Karpas-422 (cell line): ENCODE measurements at regions not wholly inside any gene's neighbourhood (a gene's known extent, or its start where the extent isn't known, plus 50 kb on each side); places are given as distances from the start of the nearest gene placed in this dataset.
"Not testable (repeated sequence)": the region's sequence is repeated elsewhere in the genome, so short reads cannot be mapped to it uniquely, and the experiment has no call there.

Experiments
- DNase-seq: peaks from one replicate; pipeline ENCODE4 v3.0.0-alpha.2; 2015
- H2AFZ ChIP-seq: fragments of 200-600 bp; sonication (generic); 2 replicates; pipeline ENCODE4 v1.6.1; 2014; ENCODE audit warnings: antibody characterized with exemption, low read length, mixed read lengths
- H3K27ac ChIP-seq: fragments of 200-600 bp; sonication (generic); 2 replicates; pipeline ENCODE4 v1.5.1; 2014; ENCODE audit warnings: mild to moderate bottlenecking, low read length, moderate library complexity
- H3K27me3 ChIP-seq: fragments of 200-600 bp; sonication (generic); 2 replicates; pipeline ENCODE4 v1.6.1; 2014; ENCODE audit warnings: low read length, mixed read lengths
- H3K36me3 ChIP-seq: fragments of 200-600 bp; sonication (generic); 2 replicates; pipeline ENCODE4 v1.6.1; 2014; ENCODE audit warnings: low read length, mixed read lengths; ENCODE audit not compliant: insufficient read depth
- H3K4me1 ChIP-seq: fragments of 200-600 bp; sonication (generic); 2 replicates; pipeline ENCODE4 v1.6.1; 2014; ENCODE audit warnings: mild to moderate bottlenecking, low read length, mixed read lengths
- H3K4me2 ChIP-seq: fragments of 200-600 bp; sonication (generic); 2 replicates; pipeline ENCODE4 v1.6.1; 2014; ENCODE audit warnings: low read length, low read depth, mild to moderate bottlenecking; ENCODE audit not compliant: poor library complexity, severe bottlenecking
- H3K4me3 ChIP-seq: fragments of 200-600 bp; sonication (generic); 2 replicates; pipeline ENCODE4 v1.5.1; 2014; ENCODE audit warnings: mild to moderate bottlenecking, antibody characterized with exemption, low read length, mixed read lengths
- H3K79me2 ChIP-seq: fragments of 200-600 bp; sonication (generic); 2 replicates; pipeline ENCODE4 v1.6.1; 2014; ENCODE audit warnings: mild to moderate bottlenecking, low read length, mixed read lengths
- H3K9ac ChIP-seq: fragments of 200-600 bp; sonication (generic); 2 replicates; pipeline ENCODE4 v1.6.0; 2014; ENCODE audit warnings: low read length
- H3K9me2 ChIP-seq: fragments of 200-600 bp; sonication (generic), shearing (Covaris generic); replicated peaks from 2 replicates; pipeline ENCODE4 v1.6.0; 2014; ENCODE audit warnings: mild to moderate bottlenecking, low read length, moderate library complexity; ENCODE audit not compliant: insufficient read depth
- H3K9me3 ChIP-seq: fragments of 300-700, 200-600 bp; sonication (generic); 2 replicates; pipeline ENCODE4 v1.6.1; 2014; ENCODE audit warnings: low read length, mixed read lengths
- H4K20me1 ChIP-seq: fragments of 200-600 bp; sonication (generic); 2 replicates; pipeline ENCODE4 v1.6.1; 2014; ENCODE audit warnings: mild to moderate bottlenecking, antibody characterized with exemption, low read length, low read depth; ENCODE audit not compliant: insufficient read depth

- DNase-seq: no peak
- Histone ChIP-seq H3K4me2 (no peak overlapping the region), H3K27ac (no peak overlapping the region), H4K20me1 (no peaks in the 10 kb centered on the region), H3K79me2 (no peaks in the 10 kb centered on the region), H3K36me3 (no peaks in the 10 kb centered on the region), H3K9ac (no peak overlapping the region), H2AFZ (no peak overlapping the region), H3K4me3 (no peak overlapping the region), H3K9me3 (peaks cover 4% of the 10 kb centered on the region; the same call in 1 of the 2 replicates), H3K27me3 (no peaks in the 10 kb centered on the region), H3K9me2 (no peaks in the 10 kb centered on the region), H3K4me1 (no peaks in the 10 kb centered on the region)
Measured at GRCh38 chr3:178352326-178353005, 183.8 kb upstream of the KCNMB2 start.

DNA sequence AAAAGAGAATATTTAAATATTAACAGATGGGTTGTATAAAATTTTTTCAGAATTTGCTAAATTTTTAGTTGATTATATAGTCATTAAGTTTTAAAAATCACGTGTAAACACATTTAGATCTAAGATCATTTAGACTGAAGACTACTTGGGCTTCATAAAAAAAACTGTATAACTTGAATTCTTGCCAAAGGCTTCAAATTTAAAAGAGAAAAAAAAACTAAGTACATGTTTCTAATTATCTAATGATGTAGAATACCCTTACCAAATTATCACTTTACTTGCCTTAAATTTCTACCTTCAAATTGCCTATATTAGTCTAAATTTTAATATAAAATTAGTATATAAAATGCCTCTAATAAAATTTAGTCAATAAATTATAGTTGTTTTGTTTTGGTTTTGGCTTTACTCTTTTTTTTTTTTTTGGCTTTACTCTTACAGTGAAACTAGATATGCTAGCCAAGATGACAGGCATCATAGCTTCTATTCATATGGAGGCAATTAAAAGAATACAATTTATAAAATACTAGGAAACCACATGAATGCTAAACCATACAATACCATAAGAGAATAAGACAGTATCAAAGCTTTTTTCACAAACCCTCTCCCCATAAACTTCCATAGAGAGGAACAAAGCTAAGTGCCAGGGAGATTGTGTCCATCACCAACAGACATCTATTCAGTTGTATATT, 183.1 kb upstream of the KCNMB2 start:
- no peak overlapping the region for H2AFZ ChIP-seq
- H3K79me2 ChIP-seq: no peaks in the 10 kb centered on the region
- H3K9me3 ChIP-seq: peaks cover 4% of the 10 kb centered on the region; the same call in 1 of the 2 replicates
- no peaks in the 10 kb centered on the region for H3K36me3 ChIP-seq
- no peak overlapping the region for H3K4me3 ChIP-seq
- no peak for DNase-seq
- H3K4me1 ChIP-seq: no peaks in the 10 kb centered on the region
- no peaks in the 10 kb centered on the region for H3K9me2 ChIP-seq
- no peak overlapping the region for H3K4me2 ChIP-seq
- H3K9ac ChIP-seq: no peak overlapping the region
- no peaks in the 10 kb centered on the region for H4K20me1 ChIP-seq
- H3K27ac ChIP-seq: no peak overlapping the region
- H3K27me3 ChIP-seq: no peaks in the 10 kb centered on the region

GRCh38 chr3:178359728-178360127, 176.5 kb upstream of the KCNMB2 start:
- Histone ChIP-seq H3K4me3 (no peak overlapping the region), H3K9ac (no peak overlapping the region), H3K9me2 (no peaks in the 10 kb centered on the region), H3K36me3 (no peaks in the 10 kb centered on the region), H3K27me3 (no peaks in the 10 kb centered on the region), H3K4me2 (no peak overlapping the region), H2AFZ (no peak overlapping the region), H3K9me3 (no peaks in the 10 kb centered on the region; the same call in 1 of the 2 replicates), H4K20me1 (no peaks in the 10 kb centered on the region), H3K27ac (no peak overlapping the region), H3K4me1 (no peaks in the 10 kb centered on the region), H3K79me2 (no peaks in the 10 kb centered on the region)
- no peak for DNase-seq

DNA sequence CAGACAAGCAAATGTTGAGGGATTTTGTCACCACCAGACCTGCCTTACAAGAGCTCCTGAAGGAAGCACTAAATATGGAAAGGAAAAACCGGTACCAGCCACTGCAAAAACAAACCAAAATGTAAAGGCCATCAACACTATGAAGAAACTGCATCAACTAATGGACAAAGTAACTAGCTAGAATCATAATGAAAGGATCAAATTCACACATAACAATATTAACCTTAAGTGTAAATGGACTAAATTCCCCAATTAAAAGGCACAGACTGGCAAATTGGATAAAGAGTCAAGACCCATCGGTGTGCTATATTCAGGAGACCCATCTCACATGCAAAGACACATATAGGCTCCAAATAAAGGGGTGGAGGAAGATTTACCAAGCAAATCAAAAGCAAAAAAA, 173.2 kb upstream of the KCNMB2 start:
- not testable (repeated sequence) for H3K27ac ChIP-seq, H3K27me3 ChIP-seq, H2AFZ ChIP-seq, H3K4me3 ChIP-seq, DNase-seq, H3K9me3 ChIP-seq, H4K20me1 ChIP-seq, H3K4me2 ChIP-seq, H3K9ac ChIP-seq, H3K36me3 ChIP-seq, H3K4me1 ChIP-seq, H3K79me2 ChIP-seq, H3K9me2 ChIP-seq

GRCh38 chr3:178367817-178368617, 168.2 kb upstream of the KCNMB2 start:
- H2AFZ ChIP-seq: no peak overlapping the region
- no peaks in the 10 kb centered on the region for H3K9me3 ChIP-seq
- no peaks in the 10 kb centered on the region for H3K4me1 ChIP-seq
- H3K27me3 ChIP-seq: no peaks in the 10 kb centered on the region
- no peaks in the 10 kb centered on the region for H3K79me2 ChIP-seq
- H3K4me3 ChIP-seq: no peak overlapping the region
- 0 out of 2 replicates have a peak, but pooled peaks cover 4% of the 10 kb centered on the region for H3K9me2 ChIP-seq
- no peaks in the 10 kb centered on the region for H3K36me3 ChIP-seq
- H3K9ac ChIP-seq: no peak overlapping the region
- H3K4me2 ChIP-seq: no peak overlapping the region
- H3K27ac ChIP-seq: no peak overlapping the region
- DNase-seq: no peak
- H4K20me1 ChIP-seq: no peaks in the 10 kb centered on the region

- Histone ChIP-seq H4K20me1 (no peaks in the 10 kb centered on the region), H3K27ac (no peak overlapping the region)
Measured at GRCh38 chr3:178369006-178369405, 167.2 kb upstream of the KCNMB2 start.

DNA sequence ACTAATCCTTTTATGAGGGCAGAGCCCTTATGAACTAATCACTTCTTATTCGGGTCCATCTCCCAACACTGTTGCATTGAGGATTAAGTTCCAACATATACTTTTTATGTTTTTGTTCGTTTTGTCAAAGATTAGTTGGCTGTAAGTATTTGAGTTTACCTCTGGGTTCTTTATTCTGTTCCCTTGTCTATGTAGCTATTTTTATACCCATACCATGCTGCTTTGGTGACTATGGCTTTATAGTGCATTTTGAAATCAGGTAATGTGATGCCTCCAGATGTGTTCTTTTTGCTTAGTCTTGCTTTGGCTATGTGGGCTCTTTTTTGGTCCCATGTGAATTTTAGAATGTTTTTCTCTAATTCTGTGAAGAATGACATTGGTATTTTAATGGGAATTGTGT, 166.4 kb upstream of the KCNMB2 start:
- DNase-seq: no peak
- Histone ChIP-seq H3K4me2 (no peak overlapping the region), H3K9ac (no peak overlapping the region), H3K9me3 (no peaks in the 10 kb centered on the region), H3K36me3 (no peaks in the 10 kb centered on the region), H3K27ac (no peak overlapping the region), H2AFZ (no peak overlapping the region), H3K4me1 (no peaks in the 10 kb centered on the region), H4K20me1 (no peaks in the 10 kb centered on the region), H3K27me3 (no peaks in the 10 kb centered on the region), H3K79me2 (no peaks in the 10 kb centered on the region), H3K9me2 (0 out of 2 replicates have a peak, but pooled peaks cover 4% of the 10 kb centered on the region), H3K4me3 (no peak overlapping the region)

More at GRCh38 chr3:178369006-178369405, 167.2 kb upstream of the KCNMB2 start:
- no peak overlapping the region for H3K4me2 ChIP-seq
- 0 out of 2 replicates have a peak, but pooled peaks cover 4% of the 10 kb centered on the region for H3K9me2 ChIP-seq
- H3K4me3 ChIP-seq: no peak overlapping the region
- no peak for DNase-seq
- H3K79me2 ChIP-seq: no peaks in the 10 kb centered on the region
- no peaks in the 10 kb centered on the region for H3K36me3 ChIP-seq
- H3K9me3 ChIP-seq: no peaks in the 10 kb centered on the region
- H3K27me3 ChIP-seq: no peaks in the 10 kb centered on the region
- no peaks in the 10 kb centered on the region for H3K4me1 ChIP-seq
- H3K9ac ChIP-seq: no peak overlapping the region
- no peak overlapping the region for H2AFZ ChIP-seq

DNA sequence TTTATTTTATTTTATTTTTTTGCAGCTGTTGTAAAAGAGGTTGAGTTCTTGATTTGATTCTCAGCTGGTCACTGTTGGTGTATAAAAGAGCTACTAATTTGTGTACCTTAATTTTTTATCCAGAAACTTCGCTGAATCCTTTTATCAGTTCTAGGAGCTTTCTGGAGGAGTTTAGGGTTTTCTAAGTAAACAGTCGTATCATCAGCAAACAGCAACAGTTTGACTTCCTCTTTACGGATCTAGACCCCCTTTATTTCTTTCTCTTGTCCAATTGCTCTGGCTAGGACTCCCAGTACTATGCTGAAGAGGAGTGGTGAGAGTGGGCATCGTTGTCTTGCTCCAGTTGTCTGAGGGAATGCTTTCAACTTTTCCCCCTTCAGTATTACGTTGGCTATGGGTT, 165.8 kb upstream of the KCNMB2 start:
- no peaks in the 10 kb centered on the region for H3K9me3 ChIP-seq
- no peak overlapping the region for H3K4me2 ChIP-seq
- H3K9ac ChIP-seq: no peak overlapping the region
- H3K36me3 ChIP-seq: no peaks in the 10 kb centered on the region
- no peak overlapping the region for H3K4me3 ChIP-seq
- no peaks in the 10 kb centered on the region for H4K20me1 ChIP-seq
- H2AFZ ChIP-seq: no peak overlapping the region
- 0 out of 2 replicates have a peak, but pooled peaks cover 4% of the 10 kb centered on the region for H3K9me2 ChIP-seq
- H3K27ac ChIP-seq: no peak overlapping the region
- H3K79me2 ChIP-seq: no peaks in the 10 kb centered on the region
- DNase-seq: no peak
- no peaks in the 10 kb centered on the region; the same call in 1 of the 2 replicates for H3K27me3 ChIP-seq
- no peaks in the 10 kb centered on the region for H3K4me1 ChIP-seq
